Sigmoid colon (tissue), 6 donors: ENCODE measurements at regions not wholly inside any gene's neighbourhood (a gene's known extent, or its start where the extent isn't known, plus 50 kb on each side); places are given as distances from the start of the nearest gene placed in this dataset.

ENCODE experiments used
- DNase-seq: peaks from one replicate; pipeline ENCODE4 v3.0.0-alpha.2; 2019
- H3K27ac ChIP-seq, 4 donors: fragments of 200-600 bp; sonication (generic); one replicate each; pipeline ENCODE4 v1.5.1; 2016 to 2019; ENCODE audit warnings: mild to moderate bottlenecking in 1 of 4
- H3K27me3 ChIP-seq, 3 donors: fragments of 200-600 bp; sonication (generic); one replicate each; pipeline ENCODE4 v1.5.1; 2019; ENCODE audit warnings: mild to moderate bottlenecking in 1 of 3
- H3K36me3 ChIP-seq, 4 donors: fragments of 200-600 bp; sonication (generic); one replicate each; pipeline ENCODE4 v1.5.1; 2016 to 2019
- H3K4me1 ChIP-seq, 4 donors: fragments of 200-600 bp; sonication (generic); one replicate each; pipeline ENCODE4 v1.5.1; 2017 to 2019
- H3K4me3 ChIP-seq, 4 donors: fragments of 200-600 bp; sonication (generic); one replicate each; pipeline ENCODE4 v1.5.1; 2017 to 2019; ENCODE audit warnings: mild to moderate bottlenecking in 2 of 4, moderate library complexity in 1 of 4
- H3K9me3 ChIP-seq, 4 donors: fragments of 200-600 bp in 3 of 4; sonication (generic) in 3 of 4; one replicate each; pipeline versions ENCODE4 v1.5.1 to v1.6.1; 2013 to 2019
- EP300 ChIP-seq, 4 donors: sonication (generic); formaldehyde crosslinking; IDR thresholded peaks; one replicate each; pipeline ENCODE4 v1.6.1; 2017; ENCODE audit warnings: antibody characterized with exemption in 4 of 4
- POLR2A ChIP-seq, 2 donors: fragments of 450-650 bp; IDR thresholded peaks; one replicate each; pipeline ENCODE4 v1.6.1; 2016; ENCODE audit warnings: antibody characterized with exemption in 2 of 2, mild to moderate bottlenecking in 2 of 2, moderate library complexity in 2 of 2
- POLR2AphosphoS5 ChIP-seq, 4 donors: sonication (generic); formaldehyde crosslinking; IDR thresholded peaks; one replicate each; pipeline ENCODE4 v1.6.1; 2017; ENCODE audit warnings: antibody characterized with exemption in 4 of 4
- WGBS, 2 donors: extraction: QIAGEN DNeasy Blood & Tissue Kit; methylation state at CpG; one replicate each; pipeline ENCODE4 v1.1.7; 2013; 5-methylcytosine and 5-hydroxymethylcytosine counted together
- intact Hi-C: fragments of 100-400 bp; cut with DNase I; formaldehyde crosslinking; loops from one replicate; pipeline ENCODE4 v1.15.1; 2023
- TF ChIP-seq, protein P1 (sequence below), 4 experiments: fragments of 450-650 bp in 3 of 4; fragments of 200-600 bp in 1 of 4; IDR thresholded peaks; one replicate each; pipeline ENCODE4 v1.5.1; 2016 to 2019; ENCODE audit warnings: antibody characterized with exemption in 4 of 4, mild to moderate bottlenecking in 3 of 4, moderate library complexity in 2 of 4
- donor health status: healthy with polysubstance abuse.
- donor health status: healthy.

DNA sequence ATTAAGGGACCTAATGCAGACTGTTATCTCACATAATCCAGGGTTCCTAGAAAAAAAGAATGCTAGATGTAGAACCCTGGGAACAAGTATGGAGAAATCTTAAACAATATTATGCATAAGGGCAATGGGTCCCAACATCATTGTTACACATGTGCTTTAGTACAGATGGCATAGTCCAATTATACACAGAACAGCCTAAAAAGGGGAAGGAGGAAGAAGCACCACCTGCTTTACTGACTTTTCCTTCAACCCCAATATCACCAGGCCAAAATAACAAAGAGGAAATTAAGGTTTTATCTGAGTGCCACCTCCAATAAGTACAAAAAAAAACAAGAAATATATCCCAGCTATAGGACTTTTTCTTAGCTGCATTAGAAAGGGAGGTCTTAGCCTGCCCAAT is 211.9 kb downstream of the RPS4Y2 start:
- TF ChIP-seq POLR2A (IDR thresholded peaks at IDR 0.05): no peak
- no peak for TF ChIP-seq EP300 (IDR thresholded peaks at IDR 0.05)
- no peak for TF ChIP-seq POLR2AphosphoS5 (IDR thresholded peaks at IDR 0.05)
- intact Hi-C loops: no loop called here
- no peaks in the 10 kb centered on the region for H3K9me3 ChIP-seq

DNA sequence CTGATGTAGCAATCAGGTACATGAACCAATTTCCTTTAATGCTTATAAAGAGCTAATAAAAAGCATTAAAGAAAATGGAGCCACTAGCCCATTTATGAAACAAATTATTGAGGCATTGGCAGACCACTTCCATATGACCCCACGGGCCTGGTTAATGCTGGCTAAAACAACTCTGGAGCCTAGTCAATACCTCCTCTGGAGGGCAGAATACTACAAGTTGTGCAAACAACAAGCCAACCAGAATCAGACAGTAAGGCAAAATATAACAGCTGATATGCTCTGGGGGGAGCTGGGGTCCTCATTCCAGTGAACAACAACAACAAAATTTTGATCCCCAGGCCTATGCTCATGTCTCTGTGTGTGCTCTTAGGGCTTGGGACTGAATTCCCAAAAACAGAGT is 212.3 kb downstream of the RPS4Y2 start:
- intact Hi-C loops: no loop called here
- no peaks in the 10 kb centered on the region for H3K27me3 ChIP-seq
- TF ChIP-seq POLR2AphosphoS5 (IDR thresholded peaks at IDR 0.05) (no peak), POLR2A (IDR thresholded peaks at IDR 0.05) (no peak), EP300 (IDR thresholded peaks at IDR 0.05) (no peak)
- TF ChIP-seq, protein P1, sequence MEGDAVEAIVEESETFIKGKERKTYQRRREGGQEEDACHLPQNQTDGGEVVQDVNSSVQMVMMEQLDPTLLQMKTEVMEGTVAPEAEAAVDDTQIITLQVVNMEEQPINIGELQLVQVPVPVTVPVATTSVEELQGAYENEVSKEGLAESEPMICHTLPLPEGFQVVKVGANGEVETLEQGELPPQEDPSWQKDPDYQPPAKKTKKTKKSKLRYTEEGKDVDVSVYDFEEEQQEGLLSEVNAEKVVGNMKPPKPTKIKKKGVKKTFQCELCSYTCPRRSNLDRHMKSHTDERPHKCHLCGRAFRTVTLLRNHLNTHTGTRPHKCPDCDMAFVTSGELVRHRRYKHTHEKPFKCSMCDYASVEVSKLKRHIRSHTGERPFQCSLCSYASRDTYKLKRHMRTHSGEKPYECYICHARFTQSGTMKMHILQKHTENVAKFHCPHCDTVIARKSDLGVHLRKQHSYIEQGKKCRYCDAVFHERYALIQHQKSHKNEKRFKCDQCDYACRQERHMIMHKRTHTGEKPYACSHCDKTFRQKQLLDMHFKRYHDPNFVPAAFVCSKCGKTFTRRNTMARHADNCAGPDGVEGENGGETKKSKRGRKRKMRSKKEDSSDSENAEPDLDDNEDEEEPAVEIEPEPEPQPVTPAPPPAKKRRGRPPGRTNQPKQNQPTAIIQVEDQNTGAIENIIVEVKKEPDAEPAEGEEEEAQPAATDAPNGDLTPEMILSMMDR (IDR thresholded peaks at IDR 0.05): no peak
- H3K27ac ChIP-seq: no peak overlapping the region
- no peaks in the 10 kb centered on the region for H3K4me1 ChIP-seq
- no peak for DNase-seq
- H3K4me3 ChIP-seq: no peak overlapping the region
- no peaks in the 10 kb centered on the region for H3K36me3 ChIP-seq
- WGBS, 2 donors: 66 to 69% methylated on average over 1 of the region's 1 CpG
- H3K9me3 ChIP-seq: no peaks in the 10 kb centered on the region

More for the DNA sequence above, 211.9 kb downstream of the RPS4Y2 start:
- no peaks in the 10 kb centered on the region for H3K4me1 ChIP-seq
- no peaks in the 10 kb centered on the region for H3K27me3 ChIP-seq
- H3K27ac ChIP-seq: no peak overlapping the region
- no peak overlapping the region for H3K4me3 ChIP-seq
- no peak for DNase-seq
- H3K36me3 ChIP-seq: no peaks in the 10 kb centered on the region

DNA sequence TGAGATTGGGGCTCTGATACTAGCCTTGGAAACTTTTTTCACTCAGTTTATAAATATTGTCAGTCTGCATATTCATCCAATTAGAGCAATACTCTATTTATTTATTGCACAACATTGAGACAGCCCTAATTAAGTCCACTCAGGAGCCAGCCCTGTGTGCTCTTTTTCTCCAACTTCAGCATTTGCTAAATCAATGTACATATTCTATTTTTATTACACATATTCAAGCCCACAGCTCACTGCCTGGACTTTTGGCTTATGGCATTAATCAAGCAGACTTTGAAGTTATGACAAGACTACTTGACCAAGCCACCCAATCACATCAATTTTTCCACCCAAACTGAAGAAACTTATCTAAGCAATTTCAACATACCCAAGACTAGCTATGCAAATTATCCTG is 215.5 kb downstream of the RPS4Y2 start:
- Histone ChIP-seq H3K27ac (no peak overlapping the region), H3K4me1 (no peaks in the 10 kb centered on the region), H3K27me3 (no peaks in the 10 kb centered on the region), H3K9me3 (no peaks in the 10 kb centered on the region), H3K4me3 (no peak overlapping the region), H3K36me3 (no peaks in the 10 kb centered on the region)
- intact Hi-C loops: no loop called here
- DNase-seq: no peak
- TF ChIP-seq EP300 (IDR thresholded peaks at IDR 0.05): no peak
- TF ChIP-seq, protein P1 (IDR thresholded peaks at IDR 0.05): no peak
- no peak for TF ChIP-seq POLR2A (IDR thresholded peaks at IDR 0.05)
- TF ChIP-seq POLR2AphosphoS5 (IDR thresholded peaks at IDR 0.05): no peak

DNA sequence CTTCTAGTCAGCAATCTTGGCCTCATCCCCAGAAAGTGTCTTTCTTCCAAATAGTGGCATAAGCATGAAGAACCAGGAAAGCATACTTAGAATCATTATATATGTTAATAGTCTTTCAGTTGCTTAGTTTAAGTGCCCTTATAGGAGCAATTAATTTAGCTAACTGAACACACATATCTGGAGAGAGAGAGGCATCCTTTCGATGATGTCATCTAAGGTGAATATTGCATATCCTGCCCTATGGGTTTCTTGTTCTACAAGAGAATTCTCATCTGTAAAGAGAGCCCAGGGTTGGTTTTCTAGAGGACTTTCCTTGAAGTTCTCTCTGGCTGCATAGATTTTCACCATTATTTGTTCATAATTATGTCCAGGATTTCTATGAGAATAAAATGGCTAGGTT is 230.1 kb downstream of the RPS4Y2 start:
- H3K27me3 ChIP-seq: no peaks in the 10 kb centered on the region
- TF ChIP-seq POLR2A (IDR thresholded peaks at IDR 0.05) (no peak), EP300 (IDR thresholded peaks at IDR 0.05) (no peak), POLR2AphosphoS5 (IDR thresholded peaks at IDR 0.05) (no peak)
- TF ChIP-seq, protein P1 (IDR thresholded peaks at IDR 0.05): no peak
- no peaks in the 10 kb centered on the region for H3K9me3 ChIP-seq
- no peak overlapping the region for H3K4me3 ChIP-seq
- intact Hi-C loops: no loop called here
- H3K4me1 ChIP-seq: no peaks in the 10 kb centered on the region
- H3K36me3 ChIP-seq: no peaks in the 10 kb centered on the region
- H3K27ac ChIP-seq: no peak overlapping the region
- no peak for DNase-seq
- WGBS, 2 donors: 77 to 86% methylated on average over 1 of the region's 1 CpG

DNA sequence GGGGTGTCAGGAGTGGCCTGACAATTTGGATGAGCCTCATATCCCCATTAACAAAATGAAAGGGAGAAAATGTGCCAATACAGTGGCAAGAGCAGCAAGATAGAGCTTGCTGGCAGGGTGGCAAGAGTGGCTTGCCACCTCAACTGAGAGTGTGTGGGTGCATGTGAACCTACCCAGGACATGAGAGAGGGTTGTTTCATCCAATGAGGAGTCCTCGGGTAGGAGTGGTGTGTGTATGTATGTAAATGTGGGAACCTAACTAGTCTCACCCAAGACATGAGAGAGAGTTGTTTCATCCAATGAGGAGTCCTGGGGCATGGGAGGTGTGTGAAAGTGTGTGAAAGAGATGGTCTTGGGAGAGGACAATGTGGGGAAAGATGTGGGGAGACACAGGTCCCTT is 234.2 kb downstream of the RPS4Y2 start:
- H3K4me1 ChIP-seq: no peaks in the 10 kb centered on the region
- 86 to 87% methylated on average over 1 of the region's 1 CpG for WGBS, 2 donors
- H3K9me3 ChIP-seq: no peaks in the 10 kb centered on the region
- intact Hi-C loops: no loop called here
- no peaks in the 10 kb centered on the region for H3K36me3 ChIP-seq
- no peaks in the 10 kb centered on the region for H3K27me3 ChIP-seq
- no peak for DNase-seq
- no peak overlapping the region for H3K27ac ChIP-seq
- no peak for TF ChIP-seq POLR2A (IDR thresholded peaks at IDR 0.05)
- no peak for TF ChIP-seq EP300 (IDR thresholded peaks at IDR 0.05)
- TF ChIP-seq, protein P1 (IDR thresholded peaks at IDR 0.05): no peak
- TF ChIP-seq POLR2AphosphoS5 (IDR thresholded peaks at IDR 0.05): no peak
- H3K4me3 ChIP-seq: no peak overlapping the region
